ENCODE measurements at regions not wholly inside any gene's neighbourhood (a gene's known extent, or its start where the extent isn't known, plus 50 kb on each side); places are given as distances from the start of the nearest gene placed in this dataset.
"Not testable (repeated sequence)": the region's sequence is repeated elsewhere in the genome, so short reads cannot be mapped to it uniquely, and the experiment has no call there.

DNA sequence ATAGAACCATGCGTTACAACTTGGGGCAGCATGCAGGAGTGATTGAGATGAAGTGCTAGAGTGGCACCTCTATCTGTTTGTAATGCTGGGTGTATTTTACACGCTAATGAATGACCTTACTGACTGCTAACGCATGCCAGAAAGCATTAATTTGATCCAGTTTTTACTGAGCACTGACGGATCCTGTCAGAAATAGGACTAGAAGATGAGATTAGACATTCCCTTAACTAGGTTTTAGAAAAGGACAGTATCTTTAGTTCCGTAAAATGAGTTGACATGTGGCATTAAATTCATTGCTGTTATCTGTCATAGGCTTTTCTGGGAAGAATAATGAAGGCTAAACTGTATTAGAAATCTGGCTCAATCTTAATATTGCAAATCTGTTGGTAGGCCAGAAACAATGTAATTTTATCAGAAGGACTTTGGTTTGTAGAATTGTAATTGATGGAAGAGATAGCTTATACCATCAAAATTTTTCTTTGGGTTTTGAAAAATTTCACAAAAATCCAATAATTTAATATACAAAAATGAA, 140.4 kb upstream of the WDFY3 start:
- no peak for DNase-seq

DNA sequence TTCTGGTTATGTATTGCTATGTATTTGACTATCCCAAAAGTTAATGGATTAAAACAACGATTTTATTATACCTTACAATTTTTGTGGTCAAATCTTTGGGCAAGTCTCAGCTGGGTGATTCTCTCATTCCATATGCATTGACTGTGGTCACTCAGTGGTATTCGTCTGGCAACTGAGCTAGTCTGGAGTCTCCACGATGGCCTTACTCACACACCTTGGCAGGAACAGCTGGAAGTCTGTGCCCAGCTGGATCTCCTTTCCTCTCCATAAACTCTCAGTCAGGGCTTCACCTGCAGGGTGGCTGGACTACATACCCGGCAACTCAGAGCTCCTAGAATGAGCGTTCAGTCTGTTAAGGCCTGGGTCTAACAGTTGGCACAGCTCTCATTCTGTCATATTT, 141.1 kb upstream of the WDFY3 start:
- DNase-seq, result no peak

DNA sequence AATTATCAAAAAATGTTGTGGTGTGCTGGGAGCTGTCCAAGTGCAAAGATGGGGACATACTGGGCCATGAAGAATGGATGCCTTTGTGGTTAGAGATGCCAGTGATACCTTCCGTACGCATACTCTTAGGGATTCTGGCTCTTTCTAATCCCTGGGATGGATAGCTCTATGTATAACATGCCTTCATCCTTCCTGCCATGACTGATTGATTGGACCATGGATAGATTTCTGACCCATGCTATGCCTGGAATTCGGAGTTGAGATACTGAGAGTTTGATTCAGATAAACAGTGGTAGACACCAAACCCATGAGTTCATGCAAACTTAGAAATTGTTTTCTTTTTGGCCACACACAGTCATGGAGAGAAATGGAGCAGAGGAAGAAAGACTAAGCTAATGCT, 147.2 kb upstream of the WDFY3 start:
- DNase-seq, result no peak

DNA sequence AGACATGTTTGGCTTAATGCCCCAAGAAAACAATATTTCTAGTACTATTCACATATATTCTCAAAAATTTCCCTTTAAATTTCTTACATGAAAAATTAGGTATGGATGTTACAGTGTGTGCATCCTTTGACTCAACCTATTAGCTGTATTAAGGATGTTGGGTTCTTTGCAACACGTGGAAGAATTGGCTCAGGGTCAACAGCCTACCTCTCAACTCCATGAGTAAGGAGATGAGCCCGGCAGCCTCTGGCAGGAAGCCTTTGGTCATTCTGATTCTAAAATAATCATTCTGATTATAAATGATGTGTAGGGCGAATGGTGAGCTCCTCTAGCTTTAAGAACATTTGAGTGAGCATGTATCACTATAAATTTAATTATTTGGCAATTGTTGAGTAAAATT, 148.0 kb upstream of the WDFY3 start:
- DNase-seq, result no peak

DNA sequence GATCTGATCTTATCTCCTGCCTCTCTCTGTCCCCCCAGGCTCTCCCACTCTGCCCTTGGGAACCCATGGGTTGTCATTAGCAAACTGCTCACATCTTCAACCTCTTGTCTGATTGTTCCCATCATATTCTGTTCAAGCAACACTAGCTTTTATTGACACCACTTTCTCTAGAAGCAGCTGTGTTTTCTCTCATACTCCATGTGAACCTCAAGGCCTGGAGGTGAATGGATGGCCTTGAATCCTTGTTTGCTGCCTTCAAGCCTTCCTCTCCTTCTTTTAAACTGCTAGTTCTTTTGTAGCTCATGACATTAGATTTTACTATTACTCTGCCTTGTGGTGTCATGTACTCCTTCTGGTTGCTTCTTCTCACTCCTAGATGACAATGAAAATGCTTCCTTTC, 149.5 kb upstream of the WDFY3 start:
- DNase-seq, result no peak

DNA sequence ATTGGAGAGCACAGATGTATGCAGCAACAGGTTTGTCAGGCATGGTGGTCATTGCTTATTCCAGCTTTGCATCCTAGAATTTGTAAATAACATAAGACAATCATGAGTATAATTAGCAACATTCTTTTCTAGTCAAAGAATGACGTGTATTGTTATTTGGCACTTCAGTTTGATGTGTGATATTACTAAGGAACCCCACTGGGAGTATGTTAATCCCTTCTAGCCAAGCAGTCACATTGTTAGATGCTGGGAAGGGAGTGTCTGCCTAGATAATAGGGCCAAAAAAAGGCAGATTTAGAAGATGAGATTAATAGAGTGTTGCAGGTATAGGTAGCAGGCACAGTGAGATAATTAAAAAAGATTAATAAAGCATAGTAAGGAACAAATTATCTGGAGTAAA, 159.2 kb upstream of the WDFY3 start:
- DNase-seq, result no peak

DNA sequence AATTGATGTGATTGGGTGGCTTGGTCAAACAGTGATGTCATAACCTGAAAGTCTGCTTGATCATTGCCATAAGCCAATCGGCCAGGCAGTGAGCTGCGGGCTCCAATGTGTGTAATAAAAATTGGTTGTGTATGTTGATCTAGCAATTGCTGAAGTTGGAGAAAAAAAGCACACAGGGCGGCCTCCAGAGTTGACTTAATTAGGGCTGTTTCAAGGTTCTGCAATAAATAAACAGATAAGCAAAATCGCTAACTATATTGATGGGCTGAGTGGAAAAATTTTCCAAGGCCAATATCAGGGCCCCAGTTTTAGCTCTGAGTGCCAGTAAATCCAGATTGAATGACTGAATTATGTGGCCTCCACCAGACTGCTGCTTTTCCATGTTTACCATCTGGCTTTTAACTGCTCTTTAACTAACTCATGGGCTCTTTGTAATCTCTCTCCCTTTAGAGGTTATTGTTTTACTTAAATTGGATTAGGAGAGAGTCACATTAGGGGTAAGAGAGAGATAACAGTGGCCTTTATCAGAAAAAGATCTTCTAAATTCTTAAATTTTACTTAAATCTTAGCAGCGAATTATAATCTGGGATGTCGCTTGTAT, 160.6 kb upstream of the WDFY3 start:
- DNase-seq, result no peak

DNA sequence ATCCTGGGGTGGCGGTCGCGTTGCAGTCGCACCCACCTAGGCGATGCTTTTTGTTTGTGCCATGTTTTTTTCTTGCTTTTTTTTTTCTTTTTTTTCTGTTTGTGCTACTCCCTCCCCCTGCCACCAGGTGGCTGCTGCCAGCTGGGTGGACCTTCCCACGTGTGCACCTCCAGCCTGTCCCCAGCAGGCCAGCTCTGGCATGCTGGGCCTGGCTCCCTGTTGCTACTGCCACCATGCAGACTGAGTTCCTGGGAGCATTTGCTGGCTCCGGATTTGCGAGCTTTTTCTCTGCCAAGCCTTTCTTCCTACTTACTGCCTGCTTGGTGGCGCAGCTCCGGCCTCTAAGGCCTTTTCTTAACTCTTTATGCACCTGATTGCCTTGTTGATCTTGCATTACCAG, 161.2 kb upstream of the WDFY3 start:
- no peak for DNase-seq

DNA sequence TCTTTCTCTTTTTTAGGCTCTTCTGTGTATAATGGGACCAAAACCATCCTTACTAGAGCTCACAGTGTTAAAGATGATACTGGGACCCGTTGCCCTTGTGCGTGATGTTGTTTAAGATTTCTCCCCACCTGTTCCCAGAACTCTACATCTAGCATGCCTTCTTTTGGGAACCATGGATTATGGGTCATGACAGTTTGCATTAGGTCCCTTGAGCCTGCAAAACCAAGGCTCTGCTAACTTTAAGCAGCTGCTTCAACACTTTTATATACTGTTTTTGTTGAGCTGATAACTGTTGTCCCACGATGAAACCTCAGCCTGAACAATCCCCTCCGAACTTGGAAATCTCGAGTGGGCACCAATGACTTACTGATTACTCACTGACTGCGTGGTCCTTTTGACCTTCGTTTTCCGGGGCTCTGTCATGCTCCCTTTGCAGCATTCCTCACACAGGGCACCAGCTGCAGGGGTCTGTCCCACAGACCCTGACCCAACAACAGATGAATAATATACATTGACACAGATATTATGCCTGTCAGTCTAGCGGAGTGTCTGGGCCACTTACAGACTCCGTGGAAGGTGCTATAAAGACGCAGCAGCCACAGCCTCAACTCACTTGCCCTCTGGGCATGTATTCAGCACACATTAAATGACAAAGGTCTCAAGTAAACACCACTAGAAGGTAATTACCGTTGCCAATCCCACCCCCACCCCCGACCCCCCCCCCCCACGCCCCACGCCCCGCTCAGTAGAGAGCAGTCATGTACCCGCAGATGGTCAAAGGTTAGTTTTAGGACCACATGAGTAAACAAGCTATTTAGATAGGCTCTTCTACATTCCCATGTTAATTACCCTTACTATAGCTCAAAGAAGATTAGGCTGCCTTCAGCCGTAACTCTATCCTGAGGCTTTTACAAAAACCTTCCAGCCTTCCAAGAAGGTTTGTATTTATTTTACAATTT, 162.0 kb upstream of the WDFY3 start:
- DNase-seq, result no peak

DNA sequence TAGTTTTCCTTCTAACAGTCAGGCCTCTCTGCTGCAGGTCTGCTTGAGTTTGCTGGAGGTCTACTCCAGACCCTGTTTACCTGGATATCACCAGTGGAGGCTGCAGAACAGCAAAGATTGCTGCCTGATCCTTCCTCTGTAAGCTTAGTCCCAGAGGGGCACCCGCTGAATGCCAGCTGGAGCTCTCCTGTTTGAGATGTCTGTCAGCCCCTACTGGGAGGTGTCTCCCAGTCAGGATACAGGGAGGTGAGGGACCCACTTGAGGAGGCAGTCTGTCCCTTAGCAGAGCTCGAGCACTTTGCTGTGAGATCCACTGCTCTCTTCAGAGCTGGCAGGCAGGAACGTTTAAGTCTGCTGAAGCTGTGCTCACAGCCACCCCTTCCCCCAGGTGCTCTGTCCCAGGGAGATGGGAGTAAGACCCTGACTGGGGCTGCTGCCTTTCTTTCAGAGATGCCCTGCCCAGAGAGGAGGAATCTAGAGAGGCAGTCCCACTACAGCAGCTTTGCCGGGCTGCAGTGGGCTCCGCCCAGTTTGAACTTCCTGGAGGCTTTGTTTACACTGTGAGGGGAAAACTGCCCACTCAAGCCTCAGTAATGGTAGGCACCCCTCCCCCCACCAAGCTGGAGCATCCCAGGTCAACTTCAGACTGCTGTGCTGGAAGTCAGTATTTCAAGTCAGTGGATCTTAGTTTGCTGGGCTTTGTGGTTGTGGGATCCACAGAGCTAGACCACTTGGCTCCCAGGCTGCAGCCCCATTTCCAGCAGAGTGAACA, 163.1 kb upstream of the WDFY3 start:
- not testable (repeated sequence) for DNase-seq

DNA sequence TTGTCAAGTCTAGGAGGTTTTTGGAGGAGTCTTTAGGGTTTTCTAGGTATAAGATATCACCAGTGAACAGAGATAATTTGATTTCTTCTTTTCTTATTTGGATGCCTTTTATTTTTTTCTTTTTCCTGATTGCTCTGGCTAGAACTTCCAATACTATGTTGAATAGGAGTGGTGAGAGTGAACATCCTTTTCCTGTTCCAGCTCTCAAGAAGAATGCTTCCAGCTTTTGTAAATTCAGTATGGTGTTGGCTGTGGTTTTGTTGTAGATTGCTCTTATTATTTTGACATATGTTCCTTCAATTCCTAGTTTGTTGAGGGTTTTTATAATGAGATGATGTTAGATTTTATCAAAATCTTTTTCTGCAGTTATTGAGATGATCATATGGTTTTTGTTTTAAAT, 165.6 kb upstream of the WDFY3 start:
- DNase-seq, result no peak

DNA sequence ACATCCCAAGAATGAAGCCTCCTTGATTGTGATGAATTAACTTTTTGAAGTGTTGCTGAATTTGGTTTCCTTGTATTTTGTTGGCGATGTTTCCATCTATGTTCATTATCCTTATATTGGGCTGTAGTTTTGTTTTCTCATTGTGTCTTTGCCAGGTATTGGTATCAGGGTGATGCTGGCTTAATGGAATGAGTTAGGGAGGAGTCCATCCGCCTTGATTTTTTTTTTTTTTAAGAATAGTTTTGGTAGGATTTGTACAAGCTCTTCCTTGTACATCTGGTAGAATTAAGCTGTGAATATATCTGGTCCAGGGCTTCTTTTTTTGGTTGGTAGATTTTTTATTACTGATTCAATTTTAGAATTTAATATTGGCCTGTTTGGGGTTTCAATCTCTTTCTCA, 166.1 kb upstream of the WDFY3 start:
- no peak for DNase-seq

DNA sequence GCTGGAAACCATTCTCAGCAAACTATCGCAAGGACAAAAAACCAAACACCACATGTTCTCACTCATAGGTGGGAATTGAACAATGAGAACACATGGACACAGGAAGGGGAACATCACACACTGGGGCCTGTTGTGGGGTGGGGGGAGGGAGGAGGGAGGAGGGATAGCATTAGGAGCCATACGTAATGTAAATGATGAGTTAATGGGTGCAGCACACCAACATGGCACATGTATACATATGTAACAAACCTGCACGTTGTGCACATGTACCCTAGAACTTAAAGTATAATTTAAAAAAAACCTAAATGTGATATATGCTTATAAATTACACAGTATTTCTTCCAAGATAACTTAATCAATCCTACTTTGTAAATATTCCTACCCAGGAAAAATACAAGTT, 173.3 kb upstream of the WDFY3 start:
- not testable (repeated sequence) for DNase-seq

DNA sequence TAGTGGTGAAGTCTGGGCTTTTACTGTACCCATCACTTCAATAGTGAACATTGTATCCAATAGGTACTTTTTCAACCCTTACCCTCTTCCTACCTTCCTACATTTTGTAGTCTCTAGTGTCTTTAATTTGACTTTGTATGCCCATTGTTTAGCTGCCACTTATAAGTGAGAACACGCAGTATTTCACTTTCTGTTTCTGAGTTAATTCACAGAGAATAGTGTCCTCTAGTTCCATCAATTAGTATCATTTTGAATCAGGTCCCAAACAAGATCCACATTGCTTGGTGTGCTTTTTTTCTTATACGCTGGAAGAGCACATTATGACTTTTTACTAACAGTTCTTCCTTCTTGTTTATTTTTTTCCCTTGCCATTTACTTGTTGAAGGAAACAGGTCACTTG, 176.0 kb upstream of the WDFY3 start:
- no peak for DNase-seq

DNA sequence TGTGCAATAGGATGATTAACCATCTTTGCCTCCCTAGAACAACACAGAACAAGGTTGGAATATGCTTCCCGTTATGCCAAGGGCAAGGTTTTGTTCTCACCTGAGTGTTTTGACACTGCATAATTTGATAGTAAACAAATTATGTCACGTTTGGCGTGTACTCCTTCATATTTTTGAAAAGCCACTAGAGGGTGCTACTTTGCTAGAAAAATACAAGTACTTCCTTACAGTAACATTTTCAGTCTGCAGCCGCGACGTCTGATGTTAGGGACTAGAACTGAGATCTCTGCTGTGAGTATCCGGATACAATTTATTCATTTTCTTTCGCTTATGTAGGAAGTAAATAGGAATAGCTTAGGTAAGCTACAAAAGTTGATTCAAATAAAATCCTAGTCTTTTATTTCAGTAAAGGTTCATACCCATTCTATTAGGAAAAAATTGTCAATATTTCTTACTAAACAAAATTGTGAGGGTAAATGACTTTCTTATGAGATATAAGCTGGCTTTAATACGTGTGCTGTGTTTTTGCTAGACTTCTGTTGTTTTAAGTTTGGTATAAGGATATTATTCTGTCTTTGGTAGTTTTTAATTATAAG, 181.1 kb upstream of the WDFY3 start:
- DNase-seq, result peak; percentile 9

DNA sequence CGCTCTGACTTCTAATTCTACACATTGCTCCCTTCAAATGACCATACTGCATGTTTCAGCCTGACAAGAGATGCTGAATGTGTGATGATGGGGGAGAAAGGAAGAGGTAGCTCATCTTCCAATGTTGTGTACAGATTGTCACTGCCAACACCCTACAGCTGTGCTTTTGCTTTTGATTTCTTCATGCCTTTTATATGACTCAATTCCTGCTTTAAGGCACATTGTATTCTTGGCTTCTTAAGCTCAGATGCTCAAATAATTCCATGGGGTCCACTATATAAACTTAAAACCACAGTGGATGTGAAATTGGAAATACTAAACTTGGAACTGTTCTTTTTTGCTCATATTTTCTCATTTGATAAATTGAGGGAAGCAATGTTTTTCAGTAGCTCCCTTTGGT, 183.2 kb upstream of the WDFY3 start:
- DNase-seq, result no peak

DNA sequence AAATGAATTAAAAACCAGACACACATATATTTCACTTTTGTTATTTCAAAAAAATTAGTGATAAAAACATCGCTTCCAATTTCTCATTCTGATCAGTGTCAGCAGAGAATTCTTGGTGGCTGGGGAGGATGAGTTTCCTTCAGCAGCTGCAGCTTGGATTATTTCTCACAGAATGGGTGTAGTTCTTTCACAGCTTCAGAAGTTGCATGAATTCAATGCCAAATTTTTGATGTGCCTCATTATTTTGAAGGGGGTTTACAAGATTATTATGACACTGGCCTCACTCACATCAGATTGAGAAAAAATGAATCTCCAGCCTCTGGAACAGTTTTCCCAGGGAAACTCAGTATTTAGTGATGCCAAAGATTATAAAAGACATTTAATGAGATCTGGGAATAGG, 184.9 kb upstream of the WDFY3 start:
- DNase-seq, result no peak

DNA sequence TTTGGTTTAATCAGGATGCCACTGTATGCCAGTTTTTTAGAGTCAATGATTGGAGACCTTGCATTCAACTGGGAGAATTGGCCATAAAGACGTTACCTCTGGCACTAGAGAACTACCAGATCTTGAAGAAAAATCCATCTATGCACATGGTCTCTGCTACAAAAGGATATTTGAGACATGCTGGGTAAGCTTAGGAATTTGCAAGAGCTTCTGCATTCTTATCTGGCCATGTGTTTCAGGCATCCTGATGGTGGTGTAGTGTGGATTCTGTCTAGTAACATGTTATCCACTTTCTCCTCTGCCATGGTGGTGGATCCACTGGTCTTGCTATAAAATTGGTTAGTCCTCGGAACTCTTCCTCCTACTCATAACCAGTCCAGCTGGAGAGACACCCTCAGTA, 185.3 kb upstream of the WDFY3 start:
- no peak for DNase-seq

DNA sequence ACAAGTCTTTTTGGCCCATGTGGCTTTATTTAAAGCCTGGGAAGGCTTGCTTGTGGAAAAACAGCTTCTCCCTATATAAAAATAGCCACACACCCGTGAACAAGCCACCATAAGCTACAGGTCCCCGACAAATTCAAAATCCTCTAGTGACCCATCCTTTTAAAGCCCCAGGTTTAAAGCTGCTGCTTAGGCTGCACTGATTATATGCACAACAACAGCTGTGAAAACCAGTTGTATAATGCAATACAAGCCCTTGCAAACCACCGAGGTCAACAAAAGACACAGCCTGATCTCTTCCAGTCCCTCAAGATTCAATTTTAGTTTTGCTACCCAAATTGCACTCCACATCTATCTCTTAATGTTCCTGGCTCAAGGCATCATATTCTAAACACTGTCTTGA, 186.0 kb upstream of the WDFY3 start:
- DNase-seq, result no peak

DNA sequence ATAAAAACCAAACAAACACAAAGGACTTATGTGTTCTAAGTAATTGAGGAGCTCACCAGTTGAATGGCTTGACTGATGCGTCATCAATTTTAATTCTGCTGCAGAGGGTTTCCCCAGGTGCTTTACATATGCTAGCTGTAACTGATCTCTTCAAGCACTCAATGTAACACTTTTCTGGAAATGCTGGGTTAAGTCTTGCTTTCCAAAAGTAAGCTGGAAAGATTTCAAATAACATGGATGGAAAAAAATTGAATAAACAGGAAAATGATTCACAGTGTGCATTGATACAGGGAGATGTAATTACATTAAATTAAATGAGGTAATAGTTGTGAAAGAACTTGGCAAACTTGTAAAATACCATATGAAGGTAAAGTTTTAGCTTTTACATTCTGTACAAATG, 186.7 kb upstream of the WDFY3 start:
- DNase-seq, result no peak

DNA sequence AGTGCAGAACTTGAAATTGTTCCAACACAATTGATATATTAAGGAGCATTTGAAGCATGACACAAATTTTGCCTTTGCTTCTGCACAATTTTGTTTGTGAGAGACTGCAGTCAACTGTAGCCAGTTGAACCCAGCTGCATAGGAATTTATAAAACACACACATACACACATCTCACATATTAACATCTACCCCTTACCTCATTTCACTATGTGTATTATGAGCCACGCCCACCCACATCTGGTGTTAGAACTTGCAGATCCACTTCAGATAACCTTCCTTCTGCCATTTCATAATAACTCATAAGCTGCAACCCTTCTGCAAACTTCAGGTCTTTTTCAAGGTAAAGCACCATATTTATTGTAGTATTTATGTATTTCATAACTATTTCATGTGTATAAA, 188.1 kb upstream of the WDFY3 start:
- no peak for DNase-seq

DNA sequence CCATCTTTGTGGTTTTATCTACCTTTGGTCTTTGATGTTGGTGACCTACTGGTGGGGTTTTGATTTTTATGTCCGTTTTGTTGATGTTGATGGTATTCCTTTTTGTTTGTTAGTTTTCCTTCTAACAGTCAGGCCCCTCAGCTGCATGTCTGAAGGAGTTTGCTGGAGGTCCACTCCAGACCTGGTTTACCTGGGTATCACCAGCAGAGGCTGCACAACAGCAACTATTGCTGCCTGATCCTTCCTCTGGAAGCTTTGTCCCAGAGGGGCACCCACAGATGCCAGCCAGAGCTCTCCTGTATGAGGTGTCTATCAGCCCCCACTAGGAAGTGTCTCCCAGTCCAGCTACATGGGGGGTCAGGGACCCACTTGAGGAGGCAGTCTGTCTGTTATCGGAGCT, 199.3 kb upstream of the WDFY3 start:
- DNase-seq, result no peak

DNA sequence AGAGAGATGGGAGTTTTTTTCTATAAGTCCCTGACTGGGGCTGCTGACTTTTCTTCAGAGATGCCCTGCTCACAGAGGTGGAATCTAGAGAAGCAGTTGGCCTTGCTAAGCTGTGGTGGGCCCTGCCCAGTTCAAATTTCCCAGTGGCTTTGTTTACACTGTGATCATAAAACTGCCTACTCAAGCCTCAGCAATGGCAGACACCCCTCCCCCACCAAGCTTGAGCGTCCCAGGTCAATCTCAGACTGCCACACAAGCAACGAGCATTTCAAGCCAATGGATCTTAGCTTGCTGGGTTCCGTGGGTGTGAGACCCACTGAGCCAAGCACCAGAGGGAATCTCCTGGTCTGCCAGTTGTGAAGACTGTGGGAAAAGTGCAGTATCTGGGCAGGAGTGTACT, 199.8 kb upstream of the WDFY3 start:
- no peak for DNase-seq

Measured in occipital lobe (tissue), 1 donor.